NCI-H146 (cell line): ENCODE measurements at regions not wholly inside any gene's neighbourhood (a gene's known extent, or its start where the extent isn't known, plus 50 kb on each side); places are given as distances from the start of the nearest gene placed in this dataset.
A peak's percentile ranks its signal among the peaks of the same experiment; 100 is the strongest.
"Not testable (repeated sequence)": the region's sequence is repeated elsewhere in the genome, so short reads cannot be mapped to it uniquely, and the experiment has no call there.

ENCODE experiments used
- DNase-seq: peaks from one replicate; lab custom pipeline; 2025; lab: John Stamatoyannopoulos, UW

GRCh38 chr5:107772418-107773310 is 101.9 kb upstream of the EFNA5 start:
- DNase-seq = peak; percentile 85

GRCh38 chr5:107771926-107772325 is 101.2 kb upstream of the EFNA5 start:
- no peak for DNase-seq

- no peak for DNase-seq
Observed at GRCh38 chr5:107770051-107770450, 99.3 kb upstream of the EFNA5 start.

GRCh38 chr5:107769519-107769918 is 98.8 kb upstream of the EFNA5 start:
- DNase-seq = no peak

GRCh38 chr5:107766972-107767371 is 96.2 kb upstream of the EFNA5 start:
- no peak for DNase-seq

GRCh38 chr5:107766439-107766838 is 95.7 kb upstream of the EFNA5 start:
- DNase-seq = no peak

- DNase-seq = no peak
Observed at GRCh38 chr5:107765805-107766063, 95.0 kb upstream of the EFNA5 start.

- no peak for DNase-seq
Observed at GRCh38 chr5:107764976-107765804, 94.5 kb upstream of the EFNA5 start.

GRCh38 chr5:107764282-107764681 is 93.5 kb upstream of the EFNA5 start:
- no peak for DNase-seq

- DNase-seq = no peak
Observed at GRCh38 chr5:107753427-107753826, 82.7 kb upstream of the EFNA5 start.

- DNase-seq = peak; percentile 68
Observed at GRCh38 chr5:107744418-107745330, 73.9 kb upstream of the EFNA5 start.

GRCh38 chr5:107743373-107744000 is 72.8 kb upstream of the EFNA5 start:
- DNase-seq = no peak

- no peak for DNase-seq
Observed at GRCh38 chr5:107739661-107740060, 68.9 kb upstream of the EFNA5 start.

GRCh38 chr5:107736638-107737037 is 65.9 kb upstream of the EFNA5 start:
- DNase-seq = no peak

- not testable (repeated sequence) for DNase-seq
Observed at GRCh38 chr5:107736089-107736488, 65.4 kb upstream of the EFNA5 start.

GRCh38 chr5:107735558-107735957 is 64.8 kb upstream of the EFNA5 start:
- DNase-seq = no peak

GRCh38 chr5:107726896-107727295 is 56.2 kb upstream of the EFNA5 start:
- DNase-seq = no peak

GRCh38 chr5:107724642-107725041 is 53.9 kb upstream of the EFNA5 start:
- no peak for DNase-seq

- DNase-seq = not testable (repeated sequence)
Observed at GRCh38 chr5:107721241-107721640, 50.5 kb upstream of the EFNA5 start.
